ENCODE measurements at regions not wholly inside any gene's neighbourhood (a gene's known extent, or its start where the extent isn't known, plus 50 kb on each side); places are given as distances from the start of the nearest gene placed in this dataset.
A peak's percentile ranks its signal among the peaks of the same experiment; 100 is the strongest.

- DNase-seq = no peak
Observed at GRCh38 chr1:193498088-193498655, 311.8 kb upstream of the B3GALT2 start.

GRCh38 chr1:193494368-193494767 is 308.0 kb upstream of the B3GALT2 start:
- DNase-seq = no peak

- DNase-seq = no peak
Observed at GRCh38 chr1:193489191-193489590, 302.8 kb upstream of the B3GALT2 start.

DNA sequence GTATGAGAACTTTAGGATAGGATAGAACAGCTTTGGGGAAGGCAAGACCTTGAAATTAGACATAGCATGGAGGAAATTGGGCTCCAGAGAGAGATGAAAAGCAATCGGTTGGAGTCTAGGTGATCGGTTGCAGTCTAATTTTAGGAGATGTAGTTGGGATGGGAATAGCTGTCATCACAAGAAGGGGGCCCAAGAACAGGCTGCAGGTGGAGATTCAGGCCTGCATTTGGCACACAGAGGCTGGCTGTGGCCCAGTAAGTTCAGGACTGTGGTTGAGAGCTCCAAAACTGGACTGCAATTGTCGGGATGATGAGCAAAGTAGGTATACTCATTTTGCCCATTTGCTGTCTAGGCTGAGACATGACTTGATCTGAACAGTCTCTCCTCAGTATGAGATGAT is 301.3 kb upstream of the B3GALT2 start:
- DNase-seq = no peak

GRCh38 chr1:193486671-193487229 is 300.3 kb upstream of the B3GALT2 start:
- no peak for DNase-seq

- peak; percentile 10 for DNase-seq
Observed at GRCh38 chr1:193480755-193481154, 294.3 kb upstream of the B3GALT2 start.

DNA sequence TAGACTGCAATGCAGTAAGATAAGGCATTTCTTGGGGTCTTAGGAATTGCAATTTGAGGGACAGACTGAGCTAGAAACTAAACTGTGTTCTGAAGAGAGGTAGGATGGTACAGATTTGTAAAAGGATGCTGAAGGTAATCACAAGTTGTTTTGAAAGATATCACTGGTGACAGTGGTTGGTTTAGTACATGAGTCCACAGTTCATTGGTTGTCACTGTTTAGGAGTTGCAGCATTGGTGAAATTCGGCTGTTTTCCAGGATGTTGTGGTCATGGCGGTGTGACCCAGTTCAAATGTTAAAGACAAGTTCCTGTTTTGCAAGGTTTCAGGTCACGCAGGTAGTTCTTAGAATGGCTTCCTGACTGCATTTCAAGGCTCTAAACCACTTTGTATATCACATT is 292.8 kb upstream of the B3GALT2 start:
- DNase-seq = no peak

DNA sequence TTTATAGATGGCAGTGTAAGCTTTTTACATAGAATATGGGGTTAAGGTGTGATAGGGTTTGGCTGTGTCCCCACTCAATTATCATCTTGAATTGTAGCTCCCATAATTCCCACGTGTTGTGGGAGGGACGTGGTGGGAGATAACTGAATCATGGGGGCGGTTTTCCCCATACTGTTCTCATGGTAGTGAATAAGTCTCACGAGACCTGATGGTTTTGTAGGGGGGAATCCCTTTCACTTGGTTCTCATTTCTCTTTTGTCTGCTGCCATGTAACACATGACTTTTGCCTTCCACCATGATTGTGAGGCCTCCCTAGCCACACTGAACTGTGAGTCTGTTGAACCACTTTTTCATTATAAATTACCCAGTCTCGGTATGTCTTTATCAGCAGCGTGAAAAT is 290.3 kb upstream of the B3GALT2 start:
- no peak for DNase-seq

DNA sequence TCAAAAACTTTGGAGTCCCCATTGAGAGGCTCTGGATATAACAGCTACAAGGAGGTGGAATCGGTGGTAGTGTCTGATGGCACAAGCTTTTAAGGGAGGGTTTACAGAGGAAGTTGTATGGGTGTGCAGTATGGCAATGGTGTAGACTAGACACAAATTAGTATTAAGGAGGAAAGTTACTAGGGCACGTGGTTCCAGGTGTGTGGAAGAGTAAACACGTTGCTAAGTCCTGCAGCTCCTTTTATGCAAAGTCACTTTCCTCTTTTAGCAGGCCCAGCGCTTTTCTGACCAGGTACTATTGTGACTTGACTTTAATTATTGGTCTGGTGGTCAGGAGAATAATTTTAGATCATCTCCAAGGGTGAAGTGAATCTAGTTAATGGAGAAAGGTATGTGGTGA is 287.5 kb upstream of the B3GALT2 start:
- no peak for DNase-seq

- no peak for DNase-seq
Observed at GRCh38 chr1:193472838-193473398, 286.5 kb upstream of the B3GALT2 start.

GRCh38 chr1:193472430-193472829 is 286.0 kb upstream of the B3GALT2 start:
- DNase-seq = no peak

- no peak for DNase-seq
Observed at GRCh38 chr1:193471981-193472380, 285.6 kb upstream of the B3GALT2 start.

DNA sequence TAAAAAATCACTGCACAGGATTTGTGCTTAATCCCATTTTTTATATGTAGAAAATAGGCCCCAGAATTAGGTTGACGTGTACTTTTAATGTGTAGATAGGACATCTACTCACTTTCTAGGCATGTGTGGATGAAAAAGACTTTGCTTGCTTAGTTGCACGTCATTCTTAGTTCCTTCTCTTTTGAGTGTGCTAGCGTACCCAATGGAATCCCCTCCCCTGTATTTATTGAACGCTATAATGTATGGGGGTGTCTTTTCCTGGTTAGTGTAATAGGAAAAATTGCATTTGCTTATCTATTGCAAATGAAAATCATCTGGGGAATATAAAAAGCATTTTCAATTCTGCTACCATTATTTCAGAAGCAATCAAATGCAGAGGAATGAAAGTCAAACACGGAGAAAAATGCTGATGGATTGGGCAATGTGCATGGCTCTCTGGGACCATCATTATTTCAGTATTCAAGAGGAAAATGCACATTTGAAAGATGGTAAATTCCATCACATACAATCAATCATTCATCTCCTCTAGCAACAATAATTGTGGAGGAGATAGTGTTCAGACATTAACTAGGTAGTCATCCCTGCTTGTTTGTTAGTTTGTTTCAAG is 277.0 kb upstream of the B3GALT2 start:
- DNase-seq = no peak

DNA sequence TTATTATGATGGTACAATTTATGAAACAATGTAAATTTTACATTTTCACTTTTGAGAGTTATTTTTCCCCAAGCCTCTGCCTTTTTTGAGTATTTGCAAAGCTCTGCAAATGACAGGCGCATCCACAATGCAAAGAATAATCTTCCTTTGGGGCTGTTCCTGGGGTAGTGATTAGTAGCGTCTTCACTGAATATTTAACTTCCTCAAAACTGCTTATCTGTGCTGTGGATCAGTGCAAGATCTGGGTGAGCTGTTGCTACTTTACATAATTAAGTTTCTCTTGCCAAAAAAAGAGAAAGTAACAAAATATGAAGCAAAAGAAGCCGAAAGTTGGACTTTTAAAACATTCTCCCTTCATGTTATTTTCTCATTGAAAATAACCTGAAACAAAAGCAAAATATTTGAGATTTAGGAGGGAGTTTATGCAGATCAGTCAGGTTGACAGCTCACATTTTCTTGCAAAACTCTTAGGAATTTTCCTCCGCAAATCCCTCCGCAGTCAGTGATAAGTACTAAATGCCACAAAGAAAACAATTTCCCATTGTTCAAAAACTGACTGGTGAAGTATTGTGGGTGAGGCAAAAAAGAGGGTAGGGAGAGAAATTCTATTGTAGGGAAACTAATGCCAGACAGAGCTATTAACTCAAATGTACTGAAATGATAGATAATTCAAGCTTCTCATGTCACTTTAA is 276.4 kb upstream of the B3GALT2 start:
- no peak for DNase-seq

DNA sequence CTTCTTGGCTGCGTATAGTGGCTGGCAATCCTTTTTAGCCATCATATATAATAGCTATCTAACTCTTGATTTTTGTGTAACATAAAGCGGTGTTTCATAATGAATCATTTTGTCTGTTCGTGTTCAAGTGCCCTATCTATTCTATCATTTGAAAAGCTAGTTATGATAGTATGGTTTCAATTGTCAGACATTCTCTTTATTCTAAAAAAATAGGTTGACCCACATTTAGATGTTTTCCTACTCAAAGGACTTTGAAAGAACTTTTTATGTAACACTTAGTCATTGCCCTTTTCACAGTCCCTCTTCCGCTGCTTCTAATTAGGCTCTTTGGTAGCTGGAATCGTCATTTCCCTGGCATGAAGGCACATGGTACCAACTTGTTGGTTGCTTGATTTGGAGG is 272.2 kb upstream of the B3GALT2 start:
- no peak for DNase-seq

DNA sequence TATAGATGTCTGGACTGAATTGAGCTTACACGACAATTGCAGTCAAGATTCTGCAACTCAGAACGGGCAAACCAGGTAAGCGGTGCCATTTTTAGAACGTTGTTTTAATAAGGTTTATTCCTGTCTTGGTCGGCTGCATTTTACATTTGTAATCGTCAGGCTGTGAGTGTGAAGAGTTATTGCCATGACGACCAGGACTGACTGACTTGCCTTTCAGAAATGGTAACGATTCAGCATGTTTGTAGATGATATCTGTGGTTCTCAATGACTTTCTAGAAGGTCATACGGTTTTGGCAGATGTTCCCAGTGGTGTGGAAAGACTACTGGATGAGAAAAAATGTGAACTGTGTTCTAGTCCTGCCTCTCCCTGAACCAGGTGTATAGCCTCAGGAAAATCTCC is 271.3 kb upstream of the B3GALT2 start:
- DNase-seq = no peak

GRCh38 chr1:193456811-193457280 is 270.4 kb upstream of the B3GALT2 start:
- no peak for DNase-seq

GRCh38 chr1:193451606-193452005 is 265.2 kb upstream of the B3GALT2 start:
- no peak for DNase-seq

DNA sequence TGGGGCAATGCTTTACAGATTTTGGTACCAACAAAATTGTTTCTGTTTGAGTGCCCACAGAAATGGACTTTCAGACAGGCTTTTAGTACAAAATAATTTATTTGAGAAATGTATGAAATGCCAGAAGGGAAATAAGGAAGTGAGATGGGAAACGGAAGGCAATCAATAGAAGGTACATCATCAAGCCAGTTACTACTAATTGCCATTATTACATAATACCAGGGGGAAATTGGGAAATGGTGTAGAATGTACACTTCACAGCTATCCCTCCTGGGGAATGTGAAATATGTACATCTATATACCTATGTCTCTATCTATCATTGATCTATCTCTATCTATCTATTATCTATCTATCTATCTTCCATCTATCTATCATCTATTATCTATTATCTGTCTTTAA is 264.6 kb upstream of the B3GALT2 start:
- DNase-seq = no peak

- no peak for DNase-seq
Observed at GRCh38 chr1:193448682-193449461, 262.5 kb upstream of the B3GALT2 start.

DNA sequence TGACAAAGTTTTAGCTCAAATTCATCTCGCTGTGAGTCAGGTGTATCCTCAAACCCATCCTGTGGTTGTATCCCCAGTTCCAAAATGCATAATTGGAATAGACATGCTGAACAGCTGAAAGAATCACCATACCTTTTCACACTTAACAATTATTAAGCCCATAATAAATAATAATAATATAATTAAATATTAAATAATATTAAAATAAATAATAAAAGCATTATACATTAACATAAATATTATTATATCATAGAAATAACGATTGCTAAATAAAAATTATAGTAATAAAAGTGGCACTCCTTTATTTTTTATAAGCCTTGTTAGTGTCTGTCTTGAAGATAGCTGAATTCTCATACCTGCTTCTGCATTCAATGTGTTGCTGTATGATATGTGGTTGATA is 257.5 kb upstream of the B3GALT2 start:
- no peak for DNase-seq

- DNase-seq = peak; percentile 21
Observed at GRCh38 chr1:193438771-193439170, 252.4 kb upstream of the B3GALT2 start.

DNA sequence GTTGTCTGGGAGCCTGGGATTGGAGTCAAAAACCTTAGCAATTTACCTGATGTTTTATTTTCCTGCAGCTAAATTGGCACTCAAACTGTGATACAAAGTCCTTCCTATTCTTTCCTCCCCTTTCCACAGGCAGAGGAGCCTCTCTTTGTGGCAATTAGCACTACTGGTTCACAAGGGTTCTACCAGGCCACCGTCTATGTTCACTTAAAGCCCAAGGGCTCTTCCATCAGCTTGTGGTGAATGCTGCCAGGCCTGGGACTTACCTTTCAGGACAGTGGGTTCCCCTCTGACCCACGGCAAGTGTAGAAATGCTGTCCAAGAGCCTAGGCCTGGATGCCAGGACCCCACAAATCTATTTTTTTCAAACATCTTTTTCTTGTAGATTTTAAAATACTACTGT is 251.9 kb upstream of the B3GALT2 start:
- no peak for DNase-seq
